Endothelial cell of umbilical vein (primary cell): ENCODE measurements at regions not wholly inside any gene's neighbourhood (a gene's known extent, or its start where the extent isn't known, plus 50 kb on each side); places are given as distances from the start of the nearest gene placed in this dataset.

Experiments
- BruUV-seq: library from RNA; stranded (reverse); fragments of 400-500 nt; replicated peaks from 2 replicates; lab custom pipeline; 2021; lab: Mats Ljungman, UMichigan
- CTCF ChIA-PET: fragments of 300-600, 350-600 bp; sonication (Branson Sonifier 250); formaldehyde crosslinking; loops from one replicate; lab custom pipeline; 2021; ENCODE audit warnings: antibody characterized with exemption, inconsistent platforms; lab: Charles Lee
- POLR2A ChIA-PET: fragments of 300-600, 350-600 bp; sonication (Branson Sonifier 250); formaldehyde crosslinking; loops from one replicate; lab custom pipeline; 2021; ENCODE audit warnings: antibody characterized with exemption, inconsistent platforms; lab: Charles Lee
- DNase-seq: peaks from one replicate; pipeline ENCODE4 v3.0.0-alpha.2; 2011; ENCODE audit warnings: low read depth, low spot score
- FAIRE-seq: peaks from 2 replicates; lab custom pipeline; 2011; peaks lifted over from hg19 to GRCh38; lab: Jason Lieb, UNC
- H2AFZ ChIP-seq: 2 replicates; pipeline ENCODE4 v1.6.0; 2012; ENCODE audit warnings: low read depth, low read length, control low read depth, inconsistent platforms
- H3K27ac ChIP-seq: 2 replicates; pipeline ENCODE4 v1.5.1; 2011; ENCODE audit warnings: low read depth, mild to moderate bottlenecking, control low read depth, low read length, moderate library complexity; ENCODE audit not compliant: insufficient read depth
- H3K27me3 ChIP-seq, 2 experiments: 2 replicates each; pipeline versions ENCODE4 v1.6.0 to v1.6.1; 2011; ENCODE audit warnings: low read length in 2 of 2, mixed read lengths in 1 of 2; ENCODE audit not compliant: control insufficient read depth in 2 of 2, insufficient read depth in 2 of 2
- H3K36me3 ChIP-seq, 2 experiments: 2 replicates in 1 of 2; 3 replicates in 1 of 2; pipeline ENCODE4 v1.5.1; 2011; ENCODE audit warnings: low read length in 2 of 2, mild to moderate bottlenecking in 1 of 2, moderate library complexity in 1 of 2; ENCODE audit not compliant: control insufficient read depth in 2 of 2, insufficient read depth in 2 of 2; ENCODE audit errors: extremely low read depth in 1 of 2
- H3K4me1 ChIP-seq: 3 replicates; pipeline ENCODE4 v1.5.1; 2011; ENCODE audit warnings: mild to moderate bottlenecking, low read length; ENCODE audit not compliant: control insufficient read depth, insufficient read depth; ENCODE audit errors: extremely low read depth
- H3K4me2 ChIP-seq: 2 replicates; pipeline ENCODE4 v1.6.1; 2011; ENCODE audit warnings: low read length, control low read depth, mixed read lengths; ENCODE audit not compliant: insufficient read depth
- H3K4me3 ChIP-seq, 3 experiments: fragments of 200-600 bp in 1 of 3; sonication (generic), shearing (Covaris generic) in 1 of 3; replicated peaks in 1 of 3; 2 replicates each; pipeline ENCODE4 v1.5.1; 2011 to 2016; ENCODE audit warnings: control low read depth in 3 of 3, low read length in 3 of 3, mild to moderate bottlenecking in 2 of 3, inconsistent platforms in 1 of 3, low read depth in 1 of 3, moderate library complexity in 1 of 3; ENCODE audit not compliant: insufficient read depth in 1 of 3
- H3K79me2 ChIP-seq: 2 replicates; pipeline ENCODE4 v1.6.0; 2012; ENCODE audit warnings: low read length, inconsistent platforms; ENCODE audit not compliant: control insufficient read depth, insufficient read depth
- H3K9ac ChIP-seq: replicated peaks from 2 replicates; pipeline ENCODE3; 2011; ENCODE audit warnings: low read length, control low read depth; ENCODE audit not compliant: insufficient read depth; ENCODE audit errors: extremely low read depth
- H3K9me1 ChIP-seq: replicated peaks from 3 replicates; pipeline ENCODE4 v1.6.0; 2011; ENCODE audit warnings: mild to moderate bottlenecking, low read length; ENCODE audit not compliant: control insufficient read depth, insufficient read depth; ENCODE audit errors: extremely low read depth
- H3K9me3 ChIP-seq: replicated peaks from 2 replicates; pipeline ENCODE4 v1.5.1; 2012; ENCODE audit warnings: low read length, inconsistent platforms; ENCODE audit not compliant: control insufficient read depth, insufficient read depth
- H4K20me1 ChIP-seq: replicated peaks from 2 replicates; pipeline ENCODE3; 2011; ENCODE audit warnings: mild to moderate bottlenecking, low read length; ENCODE audit not compliant: control insufficient read depth, insufficient read depth; ENCODE audit errors: extremely low read depth
- CTCF ChIP-seq, 2 donors: IDR thresholded peaks; 1 replicate in 1 of 2; 2 replicates in 1 of 2; pipeline ENCODE4 v1.5.1; 2011; ENCODE audit warnings: low read length in 2 of 2, mild to moderate bottlenecking in 2 of 2, moderate library complexity in 2 of 2, control low read depth in 1 of 2, inconsistent platforms in 1 of 2, low read depth in 1 of 2; ENCODE audit not compliant: insufficient read depth in 1 of 2; ENCODE audit errors: extremely low read depth in 1 of 2
- EZH2 ChIP-seq: IDR thresholded peaks from 2 replicates; pipeline ENCODE4 v1.6.1; 2012; ENCODE audit warnings: borderline replicate concordance, low read depth, mild to moderate bottlenecking, moderate library complexity, low read length, inconsistent platforms; ENCODE audit not compliant: severe bottlenecking
- FOS ChIP-seq: IDR thresholded peaks from 2 replicates; pipeline ENCODE4 v1.6.1; 2011; ENCODE audit warnings: mild to moderate bottlenecking, low read length, moderate library complexity, borderline replicate concordance; ENCODE audit not compliant: insufficient read depth
- GATA2 ChIP-seq: IDR thresholded peaks from 2 replicates; pipeline ENCODE4 v1.7.0; 2011; ENCODE audit warnings: low read depth, mild to moderate bottlenecking, moderate library complexity, mixed read lengths, low read length; ENCODE audit not compliant: insufficient read length, insufficient read depth
- JUN ChIP-seq: IDR thresholded peaks from 2 replicates; pipeline ENCODE4 v1.6.1; 2011; ENCODE audit warnings: borderline replicate concordance, low read depth; ENCODE audit not compliant: insufficient read length, insufficient read depth
- MYC ChIP-seq: IDR thresholded peaks from one replicate; pipeline ENCODE4 v1.6.1; 2011; ENCODE audit warnings: mild to moderate bottlenecking, low read depth, low read length
- POLR2A ChIP-seq: IDR thresholded peaks from 2 replicates; pipeline ENCODE4 v1.6.1; 2012; ENCODE audit warnings: low read depth, mild to moderate bottlenecking, control low read depth, low read length
- POLR2AphosphoS5 ChIP-seq: IDR thresholded peaks from 2 replicates; pipeline ENCODE4 v1.6.1; 2012; ENCODE audit warnings: low read depth, mild to moderate bottlenecking, control low read depth, low read length, moderate library complexity; ENCODE audit not compliant: insufficient read depth
- dilution Hi-C: fragments of 300-500 bp; cut with MboI; formaldehyde crosslinking; loops from one replicate; pipeline ENCODE4 v1.15.0; 2019; ENCODE audit warnings: low sequenced_read_pairs; ENCODE audit not compliant: extremely low pct_ligation_motif_present
- intact Hi-C: fragments of 100-400 bp; cut with micrococcal nuclease; formaldehyde crosslinking; loops from one replicate; pipeline ENCODE4 v1.10.0; 2022
- TF ChIP-seq, protein P1 (sequence below): IDR thresholded peaks from 2 replicates; pipeline ENCODE4 v1.6.1; 2011; ENCODE audit not compliant: insufficient read depth, insufficient read length

- ChIA-PET CTCF (no interaction called here), POLR2A (no interaction called here)
- H3K4me3 ChIP-seq: no peak overlapping the region
- no TSS peak for BruUV-seq
- H4K20me1 ChIP-seq: no peaks in the 10 kb centered on the region
- H3K4me1 ChIP-seq: no peaks in the 10 kb centered on the region
- DNase-seq (no peak), FAIRE-seq (no peak)
- intact Hi-C loops: no loop called here
- H2AFZ ChIP-seq: no peak overlapping the region
- no peak overlapping the region for H3K9ac ChIP-seq
- no peaks in the 10 kb centered on the region for H3K9me3 ChIP-seq
- H3K27ac ChIP-seq: no peak overlapping the region
- no peaks in the 10 kb centered on the region for H3K79me2 ChIP-seq
- H3K36me3 ChIP-seq: no peaks in the 10 kb centered on the region
- dilution Hi-C loops: no loop called here
- TF ChIP-seq FOS (no peak), EZH2 (no peak), POLR2A (no peak), POLR2AphosphoS5 (no peak), CTCF (IDR thresholded peaks at IDR 0.05; ENCODE audit: extremely low read depth in 1 of 2, insufficient read depth in 1 of 2, low read depth in 1 of 2, low read length in 2 of 2) (no peak), JUN (no peak), MYC (no peak), GATA2 (no peak)
- TF ChIP-seq, protein P1, sequence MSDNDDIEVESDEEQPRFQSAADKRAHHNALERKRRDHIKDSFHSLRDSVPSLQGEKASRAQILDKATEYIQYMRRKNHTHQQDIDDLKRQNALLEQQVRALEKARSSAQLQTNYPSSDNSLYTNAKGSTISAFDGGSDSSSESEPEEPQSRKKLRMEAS: no peak
- no peaks in the 10 kb centered on the region for H3K27me3 ChIP-seq
- H3K4me2 ChIP-seq: no peak overlapping the region
- H3K9me1 ChIP-seq: no peaks in the 10 kb centered on the region
These were observed 648.5 kb downstream of the IRS1 start for GRCh38 chr2:226151157-226151556.
